GM21737 (cell line): ENCODE measurements at regions not wholly inside any gene's neighbourhood (a gene's known extent, or its start where the extent isn't known, plus 50 kb on each side); places are given as distances from the start of the nearest gene placed in this dataset.

Source experiments
- ATAC-seq: cut with Tn5 transposase; IDR thresholded peaks from one replicate; pipeline ENCODE4 v1.9.1; 2021; ENCODE audit warnings: mild to moderate bottlenecking, moderate library complexity; ENCODE audit not compliant: unreplicated experiment

DNA sequence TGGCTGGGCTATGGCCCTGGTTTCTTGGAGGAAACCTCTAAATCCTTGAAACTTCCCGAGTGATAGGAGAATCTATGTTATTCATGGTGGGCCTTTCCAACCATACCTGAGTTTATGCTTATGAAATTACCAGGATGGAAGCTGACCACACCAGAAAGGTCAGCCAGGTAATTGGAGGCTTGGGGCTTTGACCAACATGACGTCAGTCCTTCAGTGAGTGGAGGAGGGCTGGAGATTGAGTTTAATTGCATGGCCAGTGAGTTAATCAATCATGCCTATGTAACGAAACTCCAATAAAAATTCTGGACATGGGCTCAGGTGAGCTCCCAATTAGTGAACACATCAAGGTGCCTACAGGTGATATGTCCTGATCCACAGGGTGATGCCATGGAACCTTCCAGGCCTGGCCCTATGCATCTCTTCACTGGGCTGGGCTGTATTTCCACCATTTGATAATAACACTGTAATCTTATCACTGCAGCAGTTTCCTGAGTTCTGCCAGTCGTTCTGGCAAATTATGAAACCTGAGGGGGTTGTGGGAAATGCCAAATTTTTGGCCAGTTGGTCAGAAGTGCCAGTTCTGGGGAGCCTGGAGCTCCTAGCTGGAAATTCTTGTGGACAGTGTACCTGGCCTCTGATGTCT is 106.5 kb downstream of the CDH26 start:
- no peak for ATAC-seq

DNA sequence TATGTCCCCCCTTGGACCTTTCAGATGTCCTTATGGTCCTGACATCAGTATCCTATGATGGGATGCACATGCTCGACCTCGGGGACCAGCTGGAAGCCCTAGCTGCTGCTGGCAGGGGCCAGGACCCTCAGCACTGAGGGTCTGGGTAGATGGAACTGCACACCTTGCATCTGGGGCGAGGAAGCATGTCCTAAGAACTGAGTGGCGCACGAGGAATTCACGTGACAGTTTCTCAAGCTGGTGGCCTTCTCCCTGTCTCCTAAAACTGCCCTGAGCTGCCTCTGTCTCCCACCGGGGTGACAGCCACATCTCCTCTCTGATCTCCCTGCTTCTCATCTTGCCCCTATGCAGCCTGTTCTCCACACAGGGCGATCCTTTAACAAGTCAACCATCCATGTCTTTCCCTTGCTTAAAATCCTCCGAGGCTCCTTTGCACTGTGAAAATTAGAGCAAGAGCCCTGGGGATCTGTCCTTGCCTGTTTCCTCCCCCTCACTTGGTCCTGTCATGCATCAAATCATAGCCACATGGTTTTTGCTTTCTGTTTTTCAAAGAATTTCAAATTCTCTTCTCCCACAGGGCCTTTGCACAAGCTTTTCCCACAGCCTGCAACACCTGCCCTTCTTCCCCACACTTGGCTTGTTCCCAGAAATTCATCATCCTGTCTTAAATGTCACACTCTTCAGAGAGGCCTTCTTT is 107.7 kb downstream of the CDH26 start:
- ATAC-seq = no peak

DNA sequence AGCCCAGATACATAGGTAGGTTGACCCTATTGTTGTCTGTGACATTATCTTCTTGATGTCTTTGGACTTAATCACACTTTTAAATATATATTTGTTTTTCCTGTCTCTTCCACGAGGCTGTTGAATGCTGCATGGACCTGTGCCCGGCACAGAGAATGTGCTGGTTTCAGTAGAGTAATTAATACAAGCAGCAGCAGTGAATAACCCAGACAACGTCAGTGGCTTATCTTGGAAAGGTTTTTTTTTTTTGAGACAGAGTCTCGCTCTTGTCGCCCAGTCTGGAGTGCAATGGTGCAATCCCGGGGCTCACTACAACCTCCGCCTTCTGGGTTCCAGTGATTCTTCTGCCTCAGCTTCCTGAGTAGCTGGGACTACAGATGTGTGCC is 108.2 kb downstream of the CDH26 start:
- ATAC-seq = no peak

DNA sequence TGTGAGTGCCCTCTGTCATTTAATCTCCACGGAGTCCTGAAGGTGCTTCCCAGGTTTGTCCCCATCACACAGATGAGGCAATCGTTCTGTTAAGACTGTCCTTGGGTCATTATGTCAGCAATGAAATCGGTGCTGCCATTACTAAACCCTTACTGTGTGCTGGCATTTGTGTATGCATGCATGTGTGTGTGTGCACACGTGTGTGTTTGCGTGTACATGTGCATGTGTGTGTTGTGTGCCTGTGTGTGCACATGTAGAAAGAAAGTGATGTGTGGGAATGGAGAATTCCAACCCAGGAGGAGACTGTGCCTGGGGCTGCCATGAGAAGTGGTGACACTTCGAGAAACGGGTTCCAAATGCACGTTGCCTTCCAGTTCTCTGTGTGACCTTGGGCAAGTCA is 110.3 kb downstream of the CDH26 start:
- no peak for ATAC-seq

DNA sequence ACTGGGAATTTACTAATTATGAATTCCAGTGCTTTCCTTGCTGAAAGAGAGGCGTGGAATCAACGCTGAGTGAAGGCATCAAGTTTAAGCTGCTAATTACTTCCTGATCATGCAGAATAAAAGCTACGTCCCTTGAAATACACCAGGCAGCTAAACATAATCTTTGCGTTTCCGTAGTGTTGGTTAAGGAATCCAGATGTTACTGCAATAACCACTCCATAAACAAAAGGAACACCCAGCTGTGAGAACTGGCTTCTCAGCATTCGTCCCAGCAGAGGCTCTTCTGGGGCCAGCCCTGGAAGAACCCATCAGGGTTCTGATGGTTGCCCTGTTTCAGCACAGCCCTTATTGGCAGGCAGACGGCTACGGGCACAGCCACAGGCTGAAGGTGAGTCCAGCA is 111.4 kb downstream of the CDH26 start:
- ATAC-seq = no peak

DNA sequence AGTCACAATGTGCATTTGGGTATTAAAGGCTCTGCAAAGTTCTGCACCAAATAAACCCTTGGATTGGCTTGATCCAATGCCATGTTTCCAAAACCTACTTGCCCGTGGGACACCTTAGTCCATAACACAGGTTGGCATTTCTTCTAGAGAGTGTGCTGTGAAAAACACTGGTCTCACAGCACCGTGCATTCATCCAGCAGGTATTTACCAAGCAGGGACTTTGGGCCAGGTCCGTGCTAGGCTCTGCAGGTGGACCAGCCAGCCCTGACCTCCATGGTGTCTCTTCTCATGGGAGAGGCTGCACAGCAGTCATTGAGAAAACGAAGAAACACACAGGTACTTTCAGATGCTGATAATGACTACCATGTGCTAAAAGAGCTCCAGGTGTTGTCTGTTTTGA is 112.6 kb downstream of the CDH26 start:
- no peak for ATAC-seq

DNA sequence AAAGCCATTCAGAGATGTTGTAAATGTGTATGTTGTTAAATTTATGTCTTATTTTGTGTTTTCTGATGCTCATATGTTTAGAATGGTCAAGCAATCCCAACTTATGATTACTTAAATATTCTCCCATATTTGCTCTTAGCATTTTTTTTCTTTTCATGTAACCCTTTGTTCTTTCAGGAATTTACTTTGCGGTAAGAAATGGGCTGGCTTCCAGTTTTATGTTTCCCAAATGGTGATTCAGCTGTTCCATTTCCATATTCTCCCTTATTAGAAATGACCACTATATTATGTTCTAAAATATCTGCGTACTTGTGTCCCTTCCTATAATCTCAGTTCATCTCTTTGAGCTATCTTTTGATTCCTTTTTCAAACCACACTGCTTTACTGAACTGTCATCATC is 113.7 kb downstream of the CDH26 start:
- no peak for ATAC-seq

DNA sequence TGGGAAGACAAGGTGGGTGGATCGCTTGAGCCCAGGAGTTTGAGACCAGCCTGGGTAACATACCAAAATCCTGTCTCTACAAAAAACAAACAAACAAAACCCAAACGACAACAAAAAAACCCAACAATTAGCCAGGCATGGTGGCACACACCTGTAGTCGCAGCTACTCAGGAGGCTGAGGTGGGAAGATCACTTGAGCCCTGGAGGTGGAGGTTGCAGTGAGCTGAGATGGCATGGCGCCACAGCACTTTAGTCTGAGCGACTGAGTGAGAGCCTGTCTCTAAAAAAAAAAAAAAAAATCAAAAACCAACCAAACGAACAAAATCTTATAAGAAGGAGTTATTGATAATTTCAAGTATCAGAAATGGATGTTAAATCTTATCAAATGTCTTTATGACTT is 114.9 kb downstream of the CDH26 start:
- ATAC-seq = no peak

DNA sequence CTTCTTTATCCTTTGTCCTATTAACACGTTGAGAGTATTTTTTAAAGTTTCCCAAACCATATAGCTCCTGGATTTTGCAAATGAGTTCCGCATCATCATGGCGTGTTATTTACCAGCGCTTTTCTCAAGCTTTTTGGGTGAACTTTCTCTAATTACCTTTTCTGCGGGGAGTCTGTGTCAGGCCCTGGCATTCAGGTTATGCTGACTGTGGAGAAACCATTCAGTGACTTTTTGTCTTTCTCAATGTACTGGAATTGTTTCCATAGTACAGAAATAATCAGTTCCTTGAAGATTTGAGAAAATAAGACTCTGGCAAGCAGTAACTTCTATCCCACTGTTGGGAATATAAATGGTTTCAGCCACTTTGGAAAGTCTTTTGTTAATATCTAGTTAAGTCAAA is 115.3 kb downstream of the CDH26 start:
- no peak for ATAC-seq

DNA sequence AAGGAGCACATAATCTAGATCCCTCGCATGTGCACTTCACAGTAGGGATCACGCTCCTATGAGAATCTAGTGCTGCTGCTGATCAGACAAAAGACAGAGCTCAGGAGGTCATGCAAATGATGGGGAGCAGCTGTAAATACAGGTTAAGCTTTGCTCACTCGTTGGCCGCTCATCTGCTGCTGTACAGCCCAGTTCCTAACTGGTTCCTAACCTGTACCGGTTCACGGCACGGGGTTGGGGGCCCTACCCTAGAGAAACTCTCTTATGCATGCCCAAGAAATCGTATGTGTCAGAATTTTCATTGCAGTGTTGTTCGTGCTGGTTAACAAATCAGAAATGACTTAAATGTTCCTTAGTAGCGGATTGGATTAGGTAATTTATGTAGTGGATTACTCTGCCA is 116.1 kb downstream of the CDH26 start:
- no peak for ATAC-seq

DNA sequence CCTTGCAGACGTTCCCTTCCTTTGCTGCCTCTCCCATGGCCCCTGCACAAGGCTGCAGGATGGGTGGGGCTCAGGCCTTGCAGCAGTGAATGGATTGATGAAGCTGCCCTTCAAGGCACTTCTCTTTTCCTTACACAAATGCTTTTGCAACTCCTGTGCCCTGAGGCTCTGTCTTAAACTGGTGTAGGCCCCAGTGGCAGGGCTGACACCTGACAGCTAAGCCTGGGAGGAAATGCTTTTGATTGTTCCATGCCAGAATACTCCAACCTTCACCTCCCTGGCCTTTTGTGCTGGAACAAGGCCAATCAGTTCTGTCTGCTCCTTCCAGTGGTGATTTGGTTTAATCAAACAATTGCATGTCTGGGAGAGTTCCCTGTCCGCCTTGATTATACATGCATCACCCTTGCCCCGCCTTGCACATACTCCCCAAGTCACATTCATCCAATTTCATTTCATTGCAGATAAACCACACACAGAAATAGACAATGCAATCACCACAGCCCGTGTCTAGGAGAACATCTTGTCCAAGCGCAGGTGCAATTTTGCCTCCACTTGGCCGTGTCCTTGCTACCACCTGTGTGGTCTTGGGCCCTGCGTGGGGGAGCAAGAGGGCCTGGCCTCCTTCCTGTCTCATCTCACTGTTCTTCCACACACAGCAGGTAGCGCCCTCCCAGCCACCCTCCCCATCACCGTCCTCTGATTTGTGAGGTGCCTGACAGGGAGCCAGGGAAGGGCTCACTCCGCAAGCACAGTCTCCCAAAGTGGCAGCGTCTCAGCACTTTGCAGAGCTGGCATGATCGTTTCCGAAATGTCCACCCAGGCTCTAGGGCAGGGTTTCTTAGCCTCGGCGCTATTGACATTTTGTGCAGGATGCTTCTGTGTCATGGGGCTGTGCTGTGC is 120.4 kb downstream of the CDH26 start:
- no peak for ATAC-seq

DNA sequence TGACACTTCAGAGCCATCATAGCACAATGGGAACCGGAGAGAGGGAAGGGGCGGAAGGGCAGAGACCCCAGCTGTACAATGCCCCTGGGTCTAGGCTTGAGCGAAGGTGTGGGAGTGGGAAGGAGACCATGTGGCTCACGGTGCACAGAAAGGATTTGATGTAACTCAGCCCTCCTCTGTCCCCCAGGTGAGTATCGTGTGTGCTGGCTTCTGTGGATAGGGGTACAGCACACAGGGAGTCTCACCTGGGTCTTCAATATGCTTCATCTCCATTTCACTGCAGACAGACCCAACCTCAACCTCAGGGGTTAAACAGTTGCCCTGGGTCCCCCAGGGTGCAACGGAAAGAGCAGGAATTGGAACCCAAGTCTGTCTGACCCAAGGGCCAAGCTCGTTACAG is 122.2 kb downstream of the CDH26 start:
- ATAC-seq = no peak

DNA sequence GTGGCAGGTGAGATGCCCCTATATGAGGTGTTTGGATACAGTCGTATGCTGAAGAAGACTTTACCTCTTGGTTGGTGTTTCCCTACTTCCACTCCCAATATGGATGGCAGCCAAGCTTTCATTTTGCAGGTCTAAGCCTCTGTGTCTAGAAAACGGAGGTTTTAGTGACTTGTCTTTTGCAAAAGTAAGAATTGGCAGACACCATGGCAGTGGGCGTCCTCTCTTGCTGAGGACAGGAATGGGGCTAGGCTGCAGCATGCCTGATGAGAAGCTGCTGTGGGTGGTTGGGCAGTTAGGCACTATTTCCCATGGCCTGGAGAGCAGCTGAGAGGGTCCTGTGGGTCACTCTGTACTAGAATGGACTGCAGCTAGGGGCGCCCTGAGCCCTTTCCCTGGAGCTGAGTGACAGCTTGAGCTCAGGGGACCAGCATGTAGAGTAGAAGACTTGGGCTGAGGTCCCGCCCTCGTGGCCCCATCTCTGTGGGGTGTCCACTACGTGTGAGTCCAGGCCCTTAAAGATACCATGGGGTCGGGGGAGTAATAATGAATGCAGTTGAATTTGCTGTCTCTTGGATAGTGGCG is 127.4 kb downstream of the CDH26 start:
- ATAC-seq = no peak

DNA sequence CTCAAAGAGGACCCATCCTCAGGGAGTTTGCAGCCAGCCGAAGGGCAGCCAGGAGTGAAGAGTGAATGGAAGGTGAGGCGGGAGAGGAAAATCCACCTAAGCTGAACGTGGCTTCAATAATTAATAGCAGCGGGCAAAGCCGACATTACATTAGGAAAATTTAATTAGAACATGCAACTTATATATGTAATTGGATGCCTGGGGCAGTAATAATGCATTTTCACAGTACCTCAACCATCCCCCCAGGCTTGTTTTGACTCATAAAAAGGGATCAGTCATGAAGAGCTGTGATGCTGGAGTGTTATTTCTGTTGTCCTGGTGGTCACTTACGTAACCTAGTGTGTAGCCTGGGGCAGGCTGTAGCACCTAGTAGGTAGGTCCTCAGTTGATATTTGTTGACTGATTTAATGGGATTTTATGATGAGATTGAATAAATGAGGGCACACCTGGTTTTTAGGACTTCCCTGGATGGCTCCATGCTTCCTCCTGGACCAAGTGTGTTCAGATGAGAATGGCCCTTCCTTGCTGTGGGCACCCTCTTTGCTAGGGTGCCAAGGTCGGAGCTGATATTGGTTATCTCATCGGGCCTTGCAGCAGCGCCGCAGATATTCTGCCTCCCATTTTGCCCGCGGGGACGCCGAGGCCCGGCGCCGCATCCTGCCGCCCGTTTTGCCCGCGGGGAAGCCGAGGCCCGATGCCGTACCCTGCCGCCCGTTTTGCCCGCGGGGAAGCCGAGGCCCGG is 128.8 kb downstream of the CDH26 start:
- ATAC-seq = no peak

DNA sequence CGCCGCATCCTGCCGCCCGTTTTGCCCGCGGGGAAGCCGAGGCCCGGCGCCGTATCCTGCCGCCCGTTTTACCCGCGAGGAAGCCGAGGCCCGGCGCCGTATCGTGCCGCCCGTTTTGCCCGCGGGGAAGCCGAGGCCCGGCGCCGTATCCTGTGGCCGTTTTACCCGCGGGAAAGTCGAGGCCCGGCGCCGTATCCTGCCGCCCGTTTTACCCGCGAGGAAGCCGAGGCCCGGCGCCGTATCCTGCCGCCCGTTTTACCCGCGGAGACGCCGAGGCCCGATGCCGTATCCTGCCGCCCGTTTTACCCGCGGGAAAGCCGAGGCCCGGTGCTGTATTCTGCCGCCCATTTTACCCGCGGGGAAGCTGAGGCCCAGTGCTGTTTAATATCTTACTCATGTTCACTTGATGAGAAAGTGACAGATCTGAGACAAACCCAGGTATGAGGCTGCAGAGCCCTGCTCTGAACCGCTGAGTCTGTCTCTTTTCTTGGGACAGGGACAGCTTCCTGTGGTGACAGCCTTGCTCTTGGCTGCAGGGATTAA is 129.4 kb downstream of the CDH26 start:
- ATAC-seq = no peak

DNA sequence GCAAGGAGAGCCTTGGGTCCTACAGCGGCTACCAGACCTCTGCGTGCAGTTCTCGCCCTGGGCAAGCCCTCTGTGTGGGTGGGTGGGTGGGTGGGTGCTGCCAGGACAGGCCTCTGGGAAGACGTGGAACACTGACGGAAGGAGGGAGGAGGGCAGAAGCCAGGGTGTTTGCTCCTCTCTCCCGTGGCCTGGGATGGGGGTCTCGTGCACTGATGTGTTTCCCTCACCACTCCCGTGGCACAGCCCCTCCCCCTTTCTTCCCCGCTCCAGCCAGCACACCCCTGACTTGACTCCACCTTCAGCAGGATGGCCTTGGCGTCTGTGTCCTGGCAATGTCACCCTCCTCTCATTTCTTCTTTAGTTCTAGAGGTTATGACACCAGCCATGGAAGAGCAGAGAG is 130.0 kb downstream of the CDH26 start:
- ATAC-seq = no peak

DNA sequence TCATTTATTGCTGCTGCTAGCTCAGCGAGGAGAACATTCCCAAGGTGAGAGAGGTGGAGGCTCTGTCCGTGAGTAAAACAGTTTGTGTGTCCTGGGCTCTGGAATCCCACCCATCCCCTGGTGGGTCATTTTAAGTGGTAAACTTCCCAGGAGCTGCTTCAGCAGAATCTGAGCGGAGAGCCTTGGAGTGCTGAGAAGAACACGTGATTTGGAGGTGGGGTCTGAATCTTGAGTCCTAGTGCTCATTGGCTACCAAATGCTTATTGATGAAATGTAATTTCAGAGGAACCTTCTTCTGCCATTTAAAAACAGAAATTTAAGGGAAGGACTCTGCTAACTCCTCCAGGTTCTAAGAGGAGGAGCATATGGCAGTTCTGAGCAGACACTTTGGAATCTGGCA is 132.4 kb downstream of the CDH26 start:
- ATAC-seq = no peak

DNA sequence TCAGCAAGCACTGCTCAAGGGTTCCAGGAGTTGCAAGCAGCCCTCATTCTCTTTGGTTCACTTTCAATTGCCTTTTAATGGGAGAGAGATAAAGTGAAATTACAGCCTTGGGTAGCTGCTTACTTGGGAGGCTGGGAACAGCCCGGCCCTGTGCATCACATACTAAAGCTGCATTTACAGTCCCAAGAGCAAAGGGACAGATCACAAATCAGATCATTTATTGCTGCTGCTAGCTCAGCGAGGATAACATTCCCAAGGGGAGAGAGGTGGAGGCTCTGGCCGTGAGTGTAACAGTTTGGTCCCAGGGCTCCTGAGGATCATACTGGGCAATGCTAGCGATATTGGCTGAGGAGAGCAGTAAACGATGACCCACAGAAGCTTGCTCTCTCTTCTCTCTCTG is 133.1 kb downstream of the CDH26 start:
- ATAC-seq = no peak

DNA sequence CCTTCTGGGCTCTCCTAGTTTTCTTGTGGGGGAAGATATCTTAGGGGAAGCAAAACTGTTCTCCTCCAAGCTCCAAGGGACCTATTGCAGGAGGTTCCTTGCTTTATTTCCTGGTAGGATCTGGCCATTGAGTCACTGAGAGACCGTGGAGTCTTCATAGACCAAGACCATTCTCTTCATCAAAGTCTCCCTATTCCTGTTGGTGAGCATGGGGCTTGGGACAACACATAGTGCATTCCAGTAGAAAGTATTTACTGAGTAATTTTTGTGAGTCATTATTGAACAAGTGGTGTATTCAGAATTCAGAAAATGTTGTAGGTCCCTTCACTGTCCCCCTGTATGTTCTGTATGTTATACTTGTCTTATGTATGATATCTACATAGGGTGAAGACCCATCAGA is 133.6 kb downstream of the CDH26 start:
- ATAC-seq = no peak

DNA sequence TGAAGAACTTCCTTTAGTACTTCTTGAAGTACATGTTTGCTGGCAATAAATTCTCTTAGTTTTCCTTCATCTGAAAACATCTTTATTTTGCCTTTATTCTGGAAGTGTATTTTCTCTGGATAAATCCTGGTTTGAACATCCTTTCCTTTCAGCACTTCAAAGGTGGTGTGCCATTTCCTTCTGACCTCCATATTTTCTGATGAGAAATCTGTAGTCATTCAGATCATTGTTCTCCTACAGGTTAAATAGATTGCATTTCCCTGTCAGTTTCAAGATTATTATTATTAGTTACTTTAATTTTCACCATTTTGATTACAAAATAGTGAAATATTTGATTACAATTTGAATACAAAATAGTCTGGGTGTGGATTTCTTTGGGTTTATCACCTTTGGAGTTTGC is 134.5 kb downstream of the CDH26 start:
- no peak for ATAC-seq

DNA sequence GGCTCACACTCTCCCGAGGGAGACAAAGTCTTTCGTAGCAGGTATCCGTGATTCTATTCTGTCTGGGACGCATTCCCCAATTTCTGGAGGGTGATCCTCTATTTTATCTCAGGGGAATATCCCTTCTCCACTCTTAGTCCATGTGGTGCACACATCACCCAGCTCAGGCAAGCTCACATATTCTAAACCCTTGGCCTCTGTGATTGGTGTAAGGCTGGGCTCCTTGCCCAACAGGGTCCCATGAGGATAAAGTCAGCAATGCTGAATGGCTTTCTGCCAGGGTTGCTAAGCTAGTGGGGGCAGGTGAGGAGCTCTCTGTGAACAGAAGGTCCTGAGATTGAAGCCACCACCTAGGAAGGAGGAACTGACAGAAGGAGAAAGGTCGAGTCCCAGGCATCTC is 137.2 kb downstream of the CDH26 start:
- no peak for ATAC-seq
